ENCODE measurements at regions not wholly inside any gene's neighbourhood (a gene's known extent, or its start where the extent isn't known, plus 50 kb on each side); places are given as distances from the start of the nearest gene placed in this dataset.

DNA sequence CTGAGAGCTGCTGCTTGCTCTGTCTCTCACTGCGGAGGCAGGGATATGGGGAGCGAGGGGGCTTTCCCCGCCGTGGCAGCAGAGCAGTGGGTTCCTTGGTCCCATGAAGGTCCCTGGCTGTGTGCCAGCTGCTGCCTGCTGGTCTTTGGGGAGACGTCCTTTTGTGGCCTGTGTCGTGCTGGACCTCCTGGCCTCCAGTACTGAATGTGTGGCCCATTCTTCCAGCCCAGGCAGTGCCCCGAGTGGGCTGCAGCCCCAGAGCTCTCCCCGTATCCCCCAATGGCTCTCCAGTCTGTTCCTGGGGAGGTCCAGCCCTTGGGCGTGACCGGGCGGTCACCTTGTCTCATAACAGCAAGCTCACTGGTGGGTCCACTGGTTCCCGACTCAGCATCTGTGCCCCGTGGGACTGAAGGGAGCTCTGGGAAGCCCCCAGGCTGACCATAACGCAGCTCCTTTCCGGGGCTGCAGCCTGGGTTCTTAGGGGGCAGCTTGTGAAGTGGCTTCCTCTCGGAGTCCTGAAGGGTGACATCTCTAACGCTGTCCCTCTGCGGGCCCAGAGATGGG, 115.6 kb downstream of the SMIM20 start:
- ChIA-PET CTCF (interaction anchor here (1.2 kb wide), 1 partner anchor 296 kb away, joined by 6 read pairs; no protein-coding TSS in a partner anchor), POLR2A (interaction anchor here (1.7 kb wide), 1 partner anchor 289 kb away, joined by 3 read pairs; no protein-coding TSS in a partner anchor)
- WGBS (ENCODE audit: missing lambda C conversion rate) = 87% methylated on average over 14 of the region's 18 CpGs
- FAIRE-seq (no peak), DNase-seq (ENCODE audit: low read depth in 1 of 2, low spot score in 1 of 2) (no peak), ATAC-seq (no peak)
- Histone ChIP-seq H3K27ac (no peak overlapping the region), H3K4me1 (no peaks in the 10 kb centered on the region), H3K4me2 (no peak overlapping the region), H3K4me3 (no peak overlapping the region), H3K9me3 (no peaks in the 10 kb centered on the region)
- no peak for TF ChIP-seq RCOR1 (IDR thresholded peaks at IDR 0.05; ENCODE audit: low read depth, low read length)
- TF ChIP-seq TFCP2L1 (CRISPR knock-in tag; IDR thresholded peaks at IDR 0.05) = no peak
- TF ChIP-seq MAFK (IDR thresholded peaks at IDR 0.05; ENCODE audit: partially characterized antibody) = no peak
- TF ChIP-seq, protein P1, sequence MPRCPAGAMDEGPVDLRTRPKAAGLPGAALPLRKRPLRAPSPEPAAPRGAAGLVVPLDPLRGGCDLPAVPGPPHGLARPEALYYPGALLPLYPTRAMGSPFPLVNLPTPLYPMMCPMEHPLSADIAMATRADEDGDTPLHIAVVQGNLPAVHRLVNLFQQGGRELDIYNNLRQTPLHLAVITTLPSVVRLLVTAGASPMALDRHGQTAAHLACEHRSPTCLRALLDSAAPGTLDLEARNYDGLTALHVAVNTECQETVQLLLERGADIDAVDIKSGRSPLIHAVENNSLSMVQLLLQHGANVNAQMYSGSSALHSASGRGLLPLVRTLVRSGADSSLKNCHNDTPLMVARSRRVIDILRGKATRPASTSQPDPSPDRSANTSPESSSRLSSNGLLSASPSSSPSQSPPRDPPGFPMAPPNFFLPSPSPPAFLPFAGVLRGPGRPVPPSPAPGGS (IDR thresholded peaks at IDR 0.05) = no peak
- TF ChIP-seq, protein P2, sequence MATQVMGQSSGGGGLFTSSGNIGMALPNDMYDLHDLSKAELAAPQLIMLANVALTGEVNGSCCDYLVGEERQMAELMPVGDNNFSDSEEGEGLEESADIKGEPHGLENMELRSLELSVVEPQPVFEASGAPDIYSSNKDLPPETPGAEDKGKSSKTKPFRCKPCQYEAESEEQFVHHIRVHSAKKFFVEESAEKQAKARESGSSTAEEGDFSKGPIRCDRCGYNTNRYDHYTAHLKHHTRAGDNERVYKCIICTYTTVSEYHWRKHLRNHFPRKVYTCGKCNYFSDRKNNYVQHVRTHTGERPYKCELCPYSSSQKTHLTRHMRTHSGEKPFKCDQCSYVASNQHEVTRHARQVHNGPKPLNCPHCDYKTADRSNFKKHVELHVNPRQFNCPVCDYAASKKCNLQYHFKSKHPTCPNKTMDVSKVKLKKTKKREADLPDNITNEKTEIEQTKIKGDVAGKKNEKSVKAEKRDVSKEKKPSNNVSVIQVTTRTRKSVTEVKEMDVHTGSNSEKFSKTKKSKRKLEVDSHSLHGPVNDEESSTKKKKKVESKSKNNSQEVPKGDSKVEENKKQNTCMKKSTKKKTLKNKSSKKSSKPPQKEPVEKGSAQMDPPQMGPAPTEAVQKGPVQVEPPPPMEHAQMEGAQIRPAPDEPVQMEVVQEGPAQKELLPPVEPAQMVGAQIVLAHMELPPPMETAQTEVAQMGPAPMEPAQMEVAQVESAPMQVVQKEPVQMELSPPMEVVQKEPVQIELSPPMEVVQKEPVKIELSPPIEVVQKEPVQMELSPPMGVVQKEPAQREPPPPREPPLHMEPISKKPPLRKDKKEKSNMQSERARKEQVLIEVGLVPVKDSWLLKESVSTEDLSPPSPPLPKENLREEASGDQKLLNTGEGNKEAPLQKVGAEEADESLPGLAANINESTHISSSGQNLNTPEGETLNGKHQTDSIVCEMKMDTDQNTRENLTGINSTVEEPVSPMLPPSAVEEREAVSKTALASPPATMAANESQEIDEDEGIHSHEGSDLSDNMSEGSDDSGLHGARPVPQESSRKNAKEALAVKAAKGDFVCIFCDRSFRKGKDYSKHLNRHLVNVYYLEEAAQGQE (IDR thresholded peaks at IDR 0.05) = no peak
- TF ChIP-seq KDM5A (IDR thresholded peaks at IDR 0.05) = no peak
- TF ChIP-seq PHF8 (IDR thresholded peaks at IDR 0.05; ENCODE audit: borderline replicate concordance, low read depth) = no peak
- TF ChIP-seq FOSB (CRISPR knock-in tag; IDR thresholded peaks at IDR 0.05) = no peak
- no peak for TF ChIP-seq SMC3 (IDR thresholded peaks at IDR 0.05)
- TF ChIP-seq CHD2 (IDR thresholded peaks at IDR 0.05; ENCODE audit: low read length, partially characterized antibody) = no peak
- TF ChIP-seq BHLHE40 (IDR thresholded peaks at IDR 0.05; ENCODE audit: low read depth, low read length) = no peak
- no peak for TF ChIP-seq CEBPB (IDR thresholded peaks at IDR 0.05)
- TF ChIP-seq CBX2 (IDR thresholded peaks at IDR 0.05; ENCODE audit: borderline replicate concordance, low read depth) = no peak
- TF ChIP-seq ZC3H11A (IDR thresholded peaks at IDR 0.05) = no peak

DNA sequence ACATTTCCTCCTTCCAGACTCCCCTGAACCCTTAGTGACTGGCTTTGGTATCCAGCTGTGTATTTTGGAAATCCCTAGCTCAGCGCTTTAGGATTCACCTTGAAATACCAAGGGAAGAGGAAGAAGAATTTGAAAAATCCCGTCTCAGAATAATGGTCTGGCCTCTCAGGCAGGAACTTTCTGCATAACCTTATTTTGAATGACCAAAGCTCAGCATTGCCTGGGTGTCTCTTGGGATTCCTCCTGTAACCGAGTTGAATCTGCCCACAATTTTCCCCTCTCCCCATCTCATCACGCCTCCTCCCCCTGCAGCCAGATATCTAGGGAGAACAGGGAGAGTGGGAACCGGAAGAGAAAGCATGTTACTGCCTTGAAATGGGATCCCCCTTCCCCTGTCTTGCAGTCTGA, 116.2 kb downstream of the SMIM20 start:
- Histone ChIP-seq H3K9me3 (no peaks in the 10 kb centered on the region), H3K4me3 (no peak overlapping the region), H3K27ac (no peak overlapping the region), H3K4me2 (no peak overlapping the region), H3K4me1 (no peaks in the 10 kb centered on the region)
- FAIRE-seq (no peak), ATAC-seq (no peak), DNase-seq (ENCODE audit: low read depth in 1 of 2, low spot score in 1 of 2) (no peak)
- POLR2A ChIA-PET = interaction anchor here (1.7 kb wide), 1 partner anchor 289 kb away, joined by 3 read pairs; no protein-coding TSS in a partner anchor
- CTCF ChIA-PET = interaction anchor here (1.2 kb wide), 1 partner anchor 295 kb away, joined by 6 read pairs; no protein-coding TSS in a partner anchor
- TF ChIP-seq MAFK (IDR thresholded peaks at IDR 0.05; ENCODE audit: partially characterized antibody) (peak; percentile 5), CBX2 (IDR thresholded peaks at IDR 0.05; ENCODE audit: borderline replicate concordance, low read depth) (no peak)
- TF ChIP-seq, protein P3, sequence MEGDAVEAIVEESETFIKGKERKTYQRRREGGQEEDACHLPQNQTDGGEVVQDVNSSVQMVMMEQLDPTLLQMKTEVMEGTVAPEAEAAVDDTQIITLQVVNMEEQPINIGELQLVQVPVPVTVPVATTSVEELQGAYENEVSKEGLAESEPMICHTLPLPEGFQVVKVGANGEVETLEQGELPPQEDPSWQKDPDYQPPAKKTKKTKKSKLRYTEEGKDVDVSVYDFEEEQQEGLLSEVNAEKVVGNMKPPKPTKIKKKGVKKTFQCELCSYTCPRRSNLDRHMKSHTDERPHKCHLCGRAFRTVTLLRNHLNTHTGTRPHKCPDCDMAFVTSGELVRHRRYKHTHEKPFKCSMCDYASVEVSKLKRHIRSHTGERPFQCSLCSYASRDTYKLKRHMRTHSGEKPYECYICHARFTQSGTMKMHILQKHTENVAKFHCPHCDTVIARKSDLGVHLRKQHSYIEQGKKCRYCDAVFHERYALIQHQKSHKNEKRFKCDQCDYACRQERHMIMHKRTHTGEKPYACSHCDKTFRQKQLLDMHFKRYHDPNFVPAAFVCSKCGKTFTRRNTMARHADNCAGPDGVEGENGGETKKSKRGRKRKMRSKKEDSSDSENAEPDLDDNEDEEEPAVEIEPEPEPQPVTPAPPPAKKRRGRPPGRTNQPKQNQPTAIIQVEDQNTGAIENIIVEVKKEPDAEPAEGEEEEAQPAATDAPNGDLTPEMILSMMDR (IDR thresholded peaks at IDR 0.05) = no peak
- whole genome bisulfite sequencing (ENCODE audit: missing lambda C conversion rate) = 70% methylated on average over 5 of the region's 5 CpGs

DNA sequence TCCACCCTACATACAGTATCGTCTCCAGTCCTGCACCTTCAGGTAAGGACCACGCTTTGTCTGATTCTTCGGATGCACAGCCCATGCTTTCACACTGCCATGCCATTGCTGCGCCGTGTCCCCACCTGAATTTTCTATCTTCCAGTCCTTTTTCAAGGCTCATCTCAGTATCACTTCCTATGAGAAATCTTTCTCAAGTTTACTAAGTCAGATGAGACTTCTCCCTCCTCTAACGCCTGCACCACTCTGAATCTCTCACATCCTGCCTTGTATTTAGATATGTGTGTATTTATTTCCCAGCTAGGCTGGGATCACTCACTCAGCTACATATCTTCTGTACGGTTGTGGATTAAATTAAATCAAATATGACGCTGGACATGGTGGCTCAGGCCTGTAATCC, 116.8 kb downstream of the SMIM20 start:
- ChIA-PET POLR2A (no interaction called here), CTCF (interaction anchor here (0.6 kb wide), 1 partner anchor 352 kb away, joined by 4 read pairs; no protein-coding TSS in a partner anchor)
- Histone ChIP-seq H3K4me3 (no peak overlapping the region), H3K9me3 (no peaks in the 10 kb centered on the region), H3K27ac (no peak overlapping the region), H3K4me1 (no peaks in the 10 kb centered on the region), H3K4me2 (no peak overlapping the region)
- DNase-seq (ENCODE audit: low read depth in 1 of 2, low spot score in 1 of 2) = no peak
- FAIRE-seq = no peak
- WGBS (ENCODE audit: missing lambda C conversion rate) = 90% methylated on average over 8 of the region's 8 CpGs
- no peak for TF ChIP-seq HDAC2 (IDR thresholded peaks at IDR 0.05)
- TF ChIP-seq CBX2 (IDR thresholded peaks at IDR 0.05; ENCODE audit: borderline replicate concordance, low read depth) = no peak
- no peak for TF ChIP-seq TFCP2L1 (CRISPR knock-in tag; IDR thresholded peaks at IDR 0.05)
- TF ChIP-seq, protein P1 (IDR thresholded peaks at IDR 0.05) = no peak
- no peak for TF ChIP-seq POLR2AphosphoS2 (conservative IDR thresholded peaks at IDR 0.05; ENCODE audit: low read length)
- TF ChIP-seq MAFK (IDR thresholded peaks at IDR 0.05; ENCODE audit: partially characterized antibody) = no peak
- TF ChIP-seq FOSL2 (IDR thresholded peaks at IDR 0.05) = no peak
- no peak for TF ChIP-seq FOSL2 (CRISPR knock-in tag; IDR thresholded peaks at IDR 0.05)
- TF ChIP-seq TP53 (CRISPR knock-in tag; IDR thresholded peaks at IDR 0.05) = no peak
- no peak for TF ChIP-seq ESRRA (IDR thresholded peaks at IDR 0.05; ENCODE audit: borderline replicate concordance, low read length)
- TF ChIP-seq SREBF2 (IDR thresholded peaks at IDR 0.05) = no peak
- TF ChIP-seq NR3C1 (IDR thresholded peaks at IDR 0.05) = no peak
- no peak for TF ChIP-seq CHD4 (IDR thresholded peaks at IDR 0.05; ENCODE audit: borderline replicate concordance)
- TF ChIP-seq MAZ (IDR thresholded peaks at IDR 0.05; ENCODE audit: borderline replicate concordance, low read depth, low read length) = no peak
- ATAC-seq = no peak
